ENCODE measurements at regions not wholly inside any gene's neighbourhood (a gene's known extent, or its start where the extent isn't known, plus 50 kb on each side); places are given as distances from the start of the nearest gene placed in this dataset.
"Not testable (repeated sequence)": the region's sequence is repeated elsewhere in the genome, so short reads cannot be mapped to it uniquely, and the experiment has no call there.

DNA sequence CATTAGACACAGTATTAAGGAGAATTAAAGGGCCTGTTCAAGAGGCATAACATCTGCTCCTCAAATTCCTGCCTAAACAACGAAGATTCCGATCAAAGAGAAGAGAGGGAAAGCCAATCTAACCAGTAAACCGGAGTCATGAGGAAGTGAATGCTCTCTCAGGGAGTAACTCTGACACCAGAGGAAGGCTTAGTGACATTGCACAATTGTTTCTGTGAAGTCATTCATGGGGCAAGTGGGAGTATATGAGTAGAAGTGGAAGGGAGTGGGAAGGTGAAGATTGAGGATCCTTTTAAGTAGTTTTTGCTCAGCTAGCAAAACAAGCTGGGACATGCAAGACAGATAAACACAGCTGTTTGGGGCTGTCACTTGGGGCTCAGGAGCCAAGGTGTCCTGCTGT lies 136.4 kb upstream of the FAM174A start:
- DNase-seq (ENCODE audit: low read depth in 2 of 3, low spot score in 2 of 3): not testable (repeated sequence)

DNA sequence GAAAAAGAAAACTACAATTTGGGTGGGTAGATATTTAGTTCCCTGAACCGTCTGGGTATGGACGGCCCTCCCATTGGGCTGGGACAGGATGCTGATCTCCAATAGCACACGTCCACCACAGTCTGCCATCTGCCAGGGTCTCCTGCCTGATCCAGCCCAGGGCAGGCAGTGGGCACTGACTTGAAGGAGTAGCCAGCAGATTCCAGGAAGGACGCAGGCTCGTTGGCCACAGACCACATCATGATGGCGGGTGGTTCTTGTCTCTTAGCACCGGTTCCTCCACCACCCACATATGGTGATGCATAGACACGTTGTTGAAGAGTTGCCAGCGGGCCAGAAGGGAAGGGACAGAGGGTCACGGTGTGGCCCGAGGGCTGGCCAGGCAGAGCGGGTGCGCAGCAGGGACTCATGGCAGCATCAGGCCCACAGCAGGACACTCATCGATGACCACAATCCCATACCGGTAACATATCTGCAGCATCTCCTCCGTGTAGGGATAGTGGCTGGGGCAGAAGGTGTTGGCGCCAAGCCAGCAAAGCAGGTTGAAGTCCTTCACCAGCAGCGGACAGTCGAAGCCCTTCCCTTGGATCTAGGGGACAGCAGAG lies 155.8 kb upstream of the FAM174A start:
- DNase-seq (ENCODE audit: low read depth in 2 of 3, low spot score in 2 of 3): not testable (repeated sequence)

DNA sequence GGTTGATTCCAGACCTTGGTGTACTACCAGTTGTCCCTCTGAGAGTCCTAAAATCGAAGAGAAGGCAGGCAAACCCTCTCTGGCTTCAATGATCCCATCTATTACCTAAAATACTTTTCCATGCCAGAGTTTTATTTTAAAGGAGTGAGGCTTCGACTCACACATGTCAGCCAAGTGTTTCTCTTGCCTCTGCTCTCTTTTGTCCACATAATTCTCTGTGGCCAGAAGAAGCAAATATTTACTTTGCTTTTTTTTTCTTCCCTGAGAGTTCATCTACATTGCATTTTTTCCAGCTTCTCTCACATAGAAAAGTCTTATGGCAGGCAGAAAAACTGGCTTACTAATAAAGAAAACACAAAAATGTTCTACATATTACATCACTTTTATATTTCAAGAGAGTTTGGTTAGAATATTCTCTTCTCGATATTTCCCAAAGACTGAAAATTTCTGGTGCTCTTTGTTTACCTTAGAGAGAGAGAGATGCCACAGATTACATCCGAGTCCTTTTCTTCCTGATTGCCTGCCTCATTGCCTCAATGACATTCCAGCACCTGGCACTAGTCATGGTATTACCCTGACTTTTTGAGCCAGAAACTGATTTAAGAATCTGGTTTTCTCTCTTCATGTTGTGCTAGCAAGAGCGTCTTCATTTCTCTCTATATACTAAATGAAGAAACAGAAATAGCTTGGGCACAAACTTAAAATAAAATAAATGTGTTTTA lies 170.3 kb upstream of the FAM174A start:
- not testable (repeated sequence) for DNase-seq (ENCODE audit: low read depth in 2 of 3, low spot score in 2 of 3)

- DNase-seq (ENCODE audit: low read depth in 2 of 3, low spot score in 2 of 3): not testable (repeated sequence)
Measured at GRCh38 chr5:100364343-100364742, 170.8 kb upstream of the FAM174A start.

- not testable (repeated sequence) for DNase-seq (ENCODE audit: low read depth in 2 of 3, low spot score in 2 of 3)
Measured at GRCh38 chr5:100359998-100360397, 175.2 kb upstream of the FAM174A start.

- DNase-seq (ENCODE audit: low read depth in 2 of 3, low spot score in 2 of 3): not testable (repeated sequence)
Measured at GRCh38 chr5:100346269-100346668, 188.9 kb upstream of the FAM174A start.

GRCh38 chr5:100341485-100341884 lies 193.7 kb upstream of the FAM174A start:
- not testable (repeated sequence) for DNase-seq (ENCODE audit: low read depth in 2 of 3, low spot score in 2 of 3)

DNA sequence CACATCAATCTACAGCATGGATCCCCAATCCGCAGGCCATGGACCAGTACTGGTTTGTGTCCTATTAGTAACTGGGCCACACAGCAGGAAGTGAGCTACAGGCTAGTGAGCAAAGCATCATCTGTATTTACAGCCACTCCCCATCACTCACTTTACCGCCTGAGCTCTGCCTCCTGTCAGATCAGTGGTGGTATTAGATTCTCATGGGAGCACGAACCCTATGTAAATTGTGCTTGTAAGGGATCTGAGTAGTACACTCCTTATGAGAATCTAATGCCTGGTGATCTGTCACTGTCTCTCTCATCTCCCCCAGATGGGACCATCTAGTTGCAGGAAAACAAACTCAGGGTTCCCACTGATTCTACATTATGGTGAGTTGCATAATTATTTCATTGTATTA lies 212.7 kb upstream of the FAM174A start:
- DNase-seq (ENCODE audit: low read depth in 2 of 3, low spot score in 2 of 3): no peak

GRCh38 chr5:100319885-100320284 lies 215.3 kb upstream of the FAM174A start:
- no peak for DNase-seq (ENCODE audit: low read depth in 2 of 3, low spot score in 2 of 3)

GRCh38 chr5:100313657-100314056 lies 221.5 kb upstream of the FAM174A start:
- DNase-seq (ENCODE audit: low read depth in 2 of 3, low spot score in 2 of 3): no peak

DNA sequence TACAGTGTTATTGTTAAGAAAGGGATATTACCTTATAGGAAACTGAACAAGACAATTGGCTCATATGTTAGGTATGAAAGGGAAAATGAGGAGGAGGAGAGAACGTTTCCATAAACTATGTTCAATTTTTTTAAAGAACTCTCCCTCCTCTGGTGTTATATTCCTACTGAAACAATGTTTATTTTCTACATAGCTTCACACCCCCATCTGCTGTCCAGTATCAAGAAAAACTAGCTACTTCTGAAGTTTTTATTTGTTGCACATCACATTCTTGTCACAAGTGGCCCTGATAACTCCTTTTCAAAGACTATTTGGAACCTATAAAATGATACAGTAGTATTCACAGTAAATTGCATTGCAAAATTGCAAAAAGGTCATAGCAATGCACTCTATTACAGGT lies 223.4 kb upstream of the FAM174A start:
- no peak for DNase-seq (ENCODE audit: low read depth in 2 of 3, low spot score in 2 of 3)

GRCh38 chr5:100306000-100306399 lies 229.2 kb upstream of the FAM174A start:
- DNase-seq (ENCODE audit: low read depth in 2 of 3, low spot score in 2 of 3): no peak

DNA sequence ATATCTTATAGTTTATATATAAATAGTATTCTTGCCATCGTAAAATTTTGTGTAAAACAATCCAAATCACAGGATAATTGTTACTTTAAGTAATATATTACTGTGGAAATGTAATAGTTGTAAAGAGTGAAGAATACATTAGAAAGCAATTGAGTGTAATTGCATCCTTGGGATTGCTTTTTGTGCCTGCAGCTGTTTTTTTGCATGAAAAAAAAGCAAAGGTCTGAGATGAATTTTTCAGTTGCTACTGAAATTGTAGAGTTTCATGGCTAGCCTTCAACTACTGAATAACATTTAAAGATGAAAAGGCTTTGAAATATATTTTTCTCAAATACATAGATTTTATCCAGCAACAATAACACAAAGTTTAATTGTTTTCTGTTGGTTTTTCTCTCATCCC lies 232.0 kb upstream of the FAM174A start:
- DNase-seq (ENCODE audit: low read depth in 2 of 3, low spot score in 2 of 3): no peak

GRCh38 chr5:100299261-100299660 lies 235.9 kb upstream of the FAM174A start:
- DNase-seq (ENCODE audit: low read depth in 2 of 3, low spot score in 2 of 3): no peak

GRCh38 chr5:100276071-100276470 lies 259.1 kb upstream of the FAM174A start:
- no peak for DNase-seq (ENCODE audit: low read depth in 2 of 3, low spot score in 2 of 3)

GRCh38 chr5:100275631-100276030 lies 259.5 kb upstream of the FAM174A start:
- no peak for DNase-seq (ENCODE audit: low read depth in 2 of 3, low spot score in 2 of 3)

GRCh38 chr5:100273846-100274580 lies 261.2 kb upstream of the FAM174A start:
- no peak for DNase-seq (ENCODE audit: low read depth in 2 of 3, low spot score in 2 of 3)

- no peak for DNase-seq (ENCODE audit: low read depth in 2 of 3, low spot score in 2 of 3)
Measured at GRCh38 chr5:100270023-100270771, 265.0 kb upstream of the FAM174A start.

- no peak for DNase-seq (ENCODE audit: low read depth in 2 of 3, low spot score in 2 of 3)
Measured at GRCh38 chr5:100260968-100261367, 274.2 kb upstream of the FAM174A start.

- no peak for DNase-seq (ENCODE audit: low read depth in 2 of 3, low spot score in 2 of 3)
Measured at GRCh38 chr5:100252944-100253343, 282.2 kb upstream of the FAM174A start.

- no peak for DNase-seq (ENCODE audit: low read depth in 2 of 3, low spot score in 2 of 3)
Measured at GRCh38 chr5:100252037-100252436, 283.1 kb upstream of the FAM174A start.

Measured in activated CD8-positive, alpha-beta memory T cell treated with anti-CD3 and anti-CD28 coated beads for 48 hours (primary cell).